Neural crest cell (in vitro differentiated cells): ENCODE measurements at regions not wholly inside any gene's neighbourhood (a gene's known extent, or its start where the extent isn't known, plus 50 kb on each side); places are given as distances from the start of the nearest gene placed in this dataset.
"Not testable (repeated sequence)": the region's sequence is repeated elsewhere in the genome, so short reads cannot be mapped to it uniquely, and the experiment has no call there.

Source experiments
- DNase-seq: peaks from one replicate; pipeline ENCODE4 v3.0.0; 2021; ENCODE audit warnings: low read depth, mixed read lengths, low spot score
- H3K27ac Mint-ChIP-seq: one replicate; pipeline ENCODE4 v1.8.0; 2021; ENCODE audit warnings: mild to moderate bottlenecking, mixed read lengths; ENCODE audit not compliant: unreplicated experiment
- H3K27me3 Mint-ChIP-seq: 2 replicates; pipeline ENCODE4 v1.8.0; 2021; ENCODE audit warnings: low read depth, mild to moderate bottlenecking, mixed read lengths
- H3K36me3 Mint-ChIP-seq: 2 replicates; pipeline ENCODE4 v1.8.0; 2021; ENCODE audit warnings: low read depth, mild to moderate bottlenecking, mixed read lengths
- H3K4me1 Mint-ChIP-seq: 2 replicates; pipeline ENCODE4 v1.8.0; 2021; ENCODE audit warnings: mixed read lengths
- H3K4me3 Mint-ChIP-seq: one replicate; pipeline ENCODE4 v1.8.0; 2021; ENCODE audit warnings: mild to moderate bottlenecking, mixed read lengths
- H3K9me3 Mint-ChIP-seq: 2 replicates; pipeline ENCODE4 v1.8.0; 2021; ENCODE audit warnings: mixed read lengths
- CTCF ChIP-seq: fragments of 200-600 bp; sonication (generic); conservative IDR thresholded peaks from 2 replicates; pipeline ENCODE4 v1.5.0; 2021; ENCODE audit warnings: antibody characterized with exemption, mild to moderate bottlenecking

- no peak for TF ChIP-seq CTCF
- Mint-ChIP-seq H3K36me3 (peaks cover 3% of the 10 kb centered on the region), H3K9me3 (peaks cover 15% of the 10 kb centered on the region), H3K4me1 (no peaks in the 10 kb centered on the region), H3K27me3 (no peaks in the 10 kb centered on the region), H3K27ac (no peak overlapping the region), H3K4me3 (no peak overlapping the region)
- DNase-seq = no peak
These were observed 130.8 kb downstream of the B3GNT2 start for GRCh38 chr2:62326735-62327134.

GRCh38 chr2:62325398-62325797 lies 129.5 kb downstream of the B3GNT2 start:
- Mint-ChIP-seq H3K36me3 (peaks cover 3% of the 10 kb centered on the region), H3K27me3 (no peaks in the 10 kb centered on the region), H3K4me3 (no peak overlapping the region), H3K27ac (no peak overlapping the region), H3K4me1 (peaks cover 10% of the 10 kb centered on the region), H3K9me3 (peaks cover 15% of the 10 kb centered on the region)
- no peak for TF ChIP-seq CTCF
- DNase-seq = no peak

DNA sequence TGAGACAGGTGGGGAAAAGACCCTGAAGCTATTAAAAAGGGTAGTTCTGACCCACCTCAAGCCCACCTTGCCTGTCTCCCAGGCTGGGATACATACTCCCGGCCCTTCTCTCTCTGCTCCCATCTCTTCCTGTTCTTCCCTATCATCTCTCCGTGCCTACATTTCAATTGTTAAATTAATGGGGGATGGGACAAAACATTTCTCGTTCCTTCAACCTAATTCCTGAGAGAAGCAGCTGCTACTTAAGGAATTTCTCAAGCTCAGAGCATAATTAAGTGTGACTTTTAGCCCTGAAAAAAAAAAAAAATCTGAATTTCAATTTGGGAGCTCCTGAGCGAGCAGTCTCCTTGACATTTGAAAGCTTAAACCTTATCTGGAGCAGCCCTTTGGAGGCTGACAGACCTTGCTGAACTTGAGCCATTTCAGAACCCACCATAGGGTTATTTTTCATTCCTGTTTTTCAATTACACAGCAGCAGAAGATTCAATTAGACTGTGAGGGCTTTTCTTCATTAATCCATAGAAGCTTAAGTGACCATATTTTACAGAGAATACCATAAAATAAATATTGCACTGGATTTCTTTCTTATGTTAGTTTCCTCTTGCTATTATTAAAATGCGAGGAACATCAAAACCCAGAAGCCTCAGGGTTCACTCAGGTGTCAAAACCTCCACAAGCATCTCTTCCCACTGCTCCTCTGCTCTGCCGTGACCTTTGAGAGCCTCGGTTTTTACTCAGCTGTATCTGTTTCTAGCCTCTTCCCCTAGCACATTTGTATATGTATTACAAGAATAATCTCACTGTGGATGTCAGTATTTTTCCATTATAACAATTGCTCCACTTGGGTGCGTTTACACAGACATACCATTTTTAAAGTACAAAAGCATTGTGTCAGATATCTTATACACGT lies 125.7 kb downstream of the B3GNT2 start:
- Mint-ChIP-seq H3K36me3 (peaks cover 3% of the 10 kb centered on the region), H3K4me3 (no peak overlapping the region), H3K27ac (no peak overlapping the region), H3K9me3 (peaks cover 11% of the 10 kb centered on the region), H3K4me1 (peaks cover 17% of the 10 kb centered on the region), H3K27me3 (no peaks in the 10 kb centered on the region)
- no peak for TF ChIP-seq CTCF
- DNase-seq = no peak

- H3K4me3 Mint-ChIP-seq = no peak overlapping the region
- no peak for DNase-seq
- peaks cover 17% of the 10 kb centered on the region for H3K4me1 Mint-ChIP-seq
- no peaks in the 10 kb centered on the region for H3K27me3 Mint-ChIP-seq
- peaks cover 3% of the 10 kb centered on the region for H3K36me3 Mint-ChIP-seq
- TF ChIP-seq CTCF = no peak
- H3K27ac Mint-ChIP-seq = no peak overlapping the region
- peaks cover 11% of the 10 kb centered on the region for H3K9me3 Mint-ChIP-seq
These were observed 124.9 kb downstream of the B3GNT2 start for GRCh38 chr2:62320657-62321357.

DNA sequence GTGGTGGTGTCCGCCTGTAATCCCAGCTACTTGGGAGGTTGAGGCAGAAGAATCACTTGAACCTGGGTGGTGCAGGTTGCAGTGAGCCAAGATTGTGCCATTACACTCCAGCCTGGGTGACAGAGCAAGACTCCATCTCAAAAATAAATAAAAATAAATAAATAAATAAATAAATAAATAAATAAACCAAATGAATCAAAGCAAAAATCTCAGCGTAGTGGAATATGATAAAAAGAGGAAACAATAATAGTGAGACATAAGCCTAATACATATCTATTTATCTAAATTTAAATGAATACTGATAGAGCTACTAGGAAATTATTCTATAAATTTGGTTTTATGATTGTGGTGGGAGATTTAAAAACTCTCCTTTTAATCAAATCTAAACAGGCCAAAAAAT lies 124.2 kb downstream of the B3GNT2 start:
- H3K27ac Mint-ChIP-seq, H3K36me3 Mint-ChIP-seq, H3K27me3 Mint-ChIP-seq, H3K9me3 Mint-ChIP-seq, DNase-seq, H3K4me3 Mint-ChIP-seq: not testable (repeated sequence)
- peaks cover 17% of the 10 kb centered on the region for H3K4me1 Mint-ChIP-seq

DNA sequence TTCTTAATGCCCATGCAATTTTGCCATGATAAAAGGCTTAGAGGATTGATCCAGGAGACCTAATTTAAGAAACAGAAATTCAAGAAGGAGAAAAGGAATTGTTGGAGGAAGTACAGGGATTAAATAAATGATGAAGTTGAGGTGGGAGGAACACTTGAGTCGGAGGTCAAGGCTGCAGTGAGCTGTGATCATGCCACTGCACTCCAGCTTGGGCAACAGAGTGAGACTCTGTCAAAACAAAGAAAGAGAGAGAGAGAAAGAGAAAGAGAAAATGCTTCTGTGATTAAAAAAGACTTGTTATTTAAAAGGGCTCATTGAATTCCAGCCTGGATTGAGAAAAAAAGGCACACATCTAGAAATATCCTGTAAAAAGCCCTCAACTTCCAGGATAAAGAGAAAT lies 123.2 kb downstream of the B3GNT2 start:
- H3K4me3 Mint-ChIP-seq = no peak overlapping the region
- H3K4me1 Mint-ChIP-seq = peaks cover 17% of the 10 kb centered on the region
- no peak for TF ChIP-seq CTCF
- H3K36me3 Mint-ChIP-seq = no peaks in the 10 kb centered on the region
- H3K27me3 Mint-ChIP-seq = no peaks in the 10 kb centered on the region
- DNase-seq = no peak
- peaks cover 4% of the 10 kb centered on the region for H3K9me3 Mint-ChIP-seq
- no peak overlapping the region for H3K27ac Mint-ChIP-seq
